Prostate gland (tissue), 2 donors: ENCODE measurements at regions not wholly inside any gene's neighbourhood (a gene's known extent, or its start where the extent isn't known, plus 50 kb on each side); places are given as distances from the start of the nearest gene placed in this dataset.
A peak's percentile ranks its signal among the peaks of the same experiment; 100 is the strongest.

ENCODE experiments used
- DNase-seq: peaks from one replicate; pipeline ENCODE4 v3.0.0-alpha.2; 2019; ENCODE audit warnings: low spot score
- H3K27ac ChIP-seq, 2 donors: fragments of 200-600 bp; sonication (generic); 2 replicates each; pipeline ENCODE4 v1.5.1; 2017 to 2019
- H3K27me3 ChIP-seq: fragments of 200-600 bp; sonication (generic); replicated peaks from 2 replicates; pipeline ENCODE4 v1.5.1; 2019; ENCODE audit not compliant: insufficient read depth
- H3K36me3 ChIP-seq, 2 donors: fragments of 200-600 bp; sonication (generic); 1 replicate in 1 of 2; 2 replicates in 1 of 2; pipeline versions ENCODE4 v1.5.1 to v1.8.1; 2017 to 2019
- H3K4me1 ChIP-seq: fragments of 200-600 bp; sonication (generic); replicated peaks from 2 replicates; pipeline ENCODE4 v1.5.1; 2019
- H3K4me3 ChIP-seq, 2 donors: fragments of 200-600 bp; sonication (generic); 2 replicates each; pipeline ENCODE4 v1.5.1; 2017 to 2019
- H3K9me3 ChIP-seq: fragments of 200-600 bp; sonication (generic); 2 replicates; pipeline ENCODE4 v1.5.1; 2017
- CTCF ChIP-seq, 4 experiments: fragments of 200-600 bp in 2 of 4; fragments of 450-650 bp in 2 of 4; sonication (generic) in 2 of 4; IDR thresholded peaks; 1 replicate in 3 of 4; 2 replicates in 1 of 4; pipeline ENCODE4 v1.5.1; 2016 to 2019; ENCODE audit warnings: antibody characterized with exemption in 4 of 4, mild to moderate bottlenecking in 2 of 4, moderate library complexity in 2 of 4
- POLR2A ChIP-seq: fragments of 450-650 bp; IDR thresholded peaks from one replicate; pipeline ENCODE4 v1.6.1; 2016; ENCODE audit warnings: antibody characterized with exemption, mild to moderate bottlenecking
- POLR2AphosphoS5 ChIP-seq: sonication (generic); formaldehyde crosslinking; IDR thresholded peaks from one replicate; pipeline ENCODE4 v1.6.1; 2017; ENCODE audit warnings: antibody characterized with exemption
- WGBS: methylation state at CpG from one replicate; pipeline ENCODE4 v1.1.5; 2018; 5-methylcytosine and 5-hydroxymethylcytosine counted together
- intact Hi-C: fragments of 100-400 bp; cut with DNase I; formaldehyde crosslinking; loops from one replicate; pipeline ENCODE4 v1.14.2; 2022

- peak overlapping the region; percentile 35 to 41 for H3K4me3 ChIP-seq
- no peak for DNase-seq
- no peaks in the 10 kb centered on the region for H3K4me1 ChIP-seq
- no peaks in the 10 kb centered on the region for H3K27me3 ChIP-seq
- 14% methylated on average over 18 of the region's 18 CpGs for WGBS
- H3K36me3 ChIP-seq = no peaks in the 10 kb centered on the region
- intact Hi-C loops = loop anchor here (5.0 to 10.0 kb wide), 2 partner anchors 64 to 193 kb away; no protein-coding TSS in a partner anchor
- no peak for TF ChIP-seq POLR2AphosphoS5
- no peak for TF ChIP-seq CTCF (IDR thresholded peaks at IDR 0.05)
- TF ChIP-seq POLR2A = no peak
- no peaks in the 10 kb centered on the region for H3K9me3 ChIP-seq
- H3K27ac ChIP-seq = peak overlapping the region; percentile 44 to 56
Observed at GRCh38 chr1:47508702-47509431, 71.0 kb downstream of the FOXD2 start.

GRCh38 chr1:47510282-47510811, 72.5 kb downstream of the FOXD2 start:
- 85% methylated on average over 10 of the region's 10 CpGs for WGBS
- intact Hi-C loops = no loop called here
- Histone ChIP-seq H3K9me3 (no peaks in the 10 kb centered on the region), H3K27me3 (no peaks in the 10 kb centered on the region), H3K4me1 (no peaks in the 10 kb centered on the region), H3K27ac (no peak overlapping the region), H3K4me3 (no peak overlapping the region), H3K36me3 (no peaks in the 10 kb centered on the region)
- DNase-seq = no peak
- TF ChIP-seq CTCF (IDR thresholded peaks at IDR 0.05) = no peak
- no peak for TF ChIP-seq POLR2AphosphoS5
- no peak for TF ChIP-seq POLR2A

- Histone ChIP-seq H3K9me3 (no peaks in the 10 kb centered on the region), H3K27ac (no peak overlapping the region), H3K4me1 (no peaks in the 10 kb centered on the region), H3K27me3 (no peaks in the 10 kb centered on the region), H3K36me3 (no peaks in the 10 kb centered on the region), H3K4me3 (no peak overlapping the region)
- DNase-seq = no peak
- intact Hi-C loops = no loop called here
- WGBS = 93% methylated on average over 2 of the region's 2 CpGs
- TF ChIP-seq CTCF (IDR thresholded peaks at IDR 0.05) (no peak), POLR2A (no peak), POLR2AphosphoS5 (no peak)
Observed at GRCh38 chr1:47511825-47512224, 74.0 kb downstream of the FOXD2 start.

- TF ChIP-seq POLR2A (no peak), POLR2AphosphoS5 (no peak), CTCF (IDR thresholded peaks at IDR 0.05) (no peak)
- no peaks in the 10 kb centered on the region for H3K4me1 ChIP-seq
- H3K9me3 ChIP-seq = no peaks in the 10 kb centered on the region
- intact Hi-C loops = no loop called here
- 90% methylated on average over 3 of the region's 3 CpGs for WGBS
- no peaks in the 10 kb centered on the region for H3K36me3 ChIP-seq
- no peak overlapping the region for H3K4me3 ChIP-seq
- H3K27me3 ChIP-seq = no peaks in the 10 kb centered on the region
- no peak for DNase-seq
- H3K27ac ChIP-seq = no peak overlapping the region
Observed at GRCh38 chr1:47513393-47513792, 75.5 kb downstream of the FOXD2 start.

GRCh38 chr1:47514229-47514628, 76.4 kb downstream of the FOXD2 start:
- Histone ChIP-seq H3K4me1 (no peaks in the 10 kb centered on the region), H3K9me3 (no peaks in the 10 kb centered on the region), H3K27ac (no peak overlapping the region), H3K27me3 (no peaks in the 10 kb centered on the region), H3K4me3 (no peak overlapping the region), H3K36me3 (no peaks in the 10 kb centered on the region)
- no peak for TF ChIP-seq CTCF (IDR thresholded peaks at IDR 0.05)
- no peak for DNase-seq
- intact Hi-C loops = no loop called here
